HEK293 (cell line): ENCODE measurements at regions not wholly inside any gene's neighbourhood (a gene's known extent, or its start where the extent isn't known, plus 50 kb on each side); places are given as distances from the start of the nearest gene placed in this dataset.

Experiments
- KLF8 ChIP-seq: fragments of 450-650 bp; formaldehyde crosslinking; IDR thresholded peaks from 2 replicates; pipeline ENCODE4 v1.5.1; 2016; ENCODE audit warnings: missing biosample characterization, missing genetic modification characterization
- REPIN1 ChIP-seq: fragments of 450-650 bp; formaldehyde crosslinking; IDR thresholded peaks from 2 replicates; pipeline ENCODE4 v1.5.1; 2017; ENCODE audit warnings: missing biosample characterization, missing genetic modification characterization, low read depth
- ZNF138 ChIP-seq: fragments of 450-650 bp; formaldehyde crosslinking; IDR thresholded peaks from 2 replicates; pipeline ENCODE4 v1.5.1; 2016; ENCODE audit warnings: missing biosample characterization, missing genetic modification characterization, borderline replicate concordance
- ZNF140 ChIP-seq: fragments of 450-650 bp; formaldehyde crosslinking; IDR thresholded peaks from 2 replicates; pipeline ENCODE4 v1.5.1; 2016; ENCODE audit warnings: missing biosample characterization, missing genetic modification characterization
- ZNF146 ChIP-seq: fragments of 450-650 bp; formaldehyde crosslinking; IDR thresholded peaks from 2 replicates; pipeline ENCODE4 v1.5.1; 2016; ENCODE audit warnings: missing biosample characterization, missing genetic modification characterization
- ZNF23 ChIP-seq: fragments of 450-650 bp; formaldehyde crosslinking; IDR thresholded peaks from 2 replicates; pipeline ENCODE4 v1.5.1; 2016; ENCODE audit warnings: missing biosample characterization, missing genetic modification characterization, borderline replicate concordance
- ZNF274 ChIP-seq, 2 experiments: fragments of 200-500 bp in 1 of 2; fragments of 450-650 bp in 1 of 2; sonication (Bioruptor generic) in 1 of 2; formaldehyde crosslinking in 1 of 2; IDR thresholded peaks; 2 replicates each; pipeline versions ENCODE4 v1.5.1 to v1.6.1; 2014 to 2016; ENCODE audit warnings: borderline replicate concordance in 1 of 2, inconsistent platforms in 1 of 2, low read length in 1 of 2, missing biosample characterization in 1 of 2, missing genetic modification characterization in 1 of 2
- ZNF416 ChIP-seq: fragments of 450-650 bp; formaldehyde crosslinking; IDR thresholded peaks from 2 replicates; pipeline ENCODE4 v1.5.1; 2016; ENCODE audit warnings: missing biosample characterization, missing genetic modification characterization
- ZNF596 ChIP-seq: fragments of 450-650 bp; IDR thresholded peaks from 2 replicates; pipeline ENCODE4 v1.5.0; 2018; ENCODE audit warnings: missing biosample characterization, mild to moderate bottlenecking, missing genetic modification characterization, moderate library complexity
- ZNF621 ChIP-seq: fragments of 450-650 bp; formaldehyde crosslinking; IDR thresholded peaks from 2 replicates; pipeline ENCODE4 v1.5.1; 2017; ENCODE audit warnings: missing biosample characterization, missing genetic modification characterization
- ZNF768 ChIP-seq: fragments of 450-650 bp; formaldehyde crosslinking; IDR thresholded peaks from 2 replicates; pipeline ENCODE4 v1.5.1; 2018; ENCODE audit warnings: missing biosample characterization, mild to moderate bottlenecking, missing genetic modification characterization
- TF ChIP-seq, protein P1 (sequence below): fragments of 450-650 bp; formaldehyde crosslinking; IDR thresholded peaks from 2 replicates; pipeline ENCODE4 v1.5.1; 2016; ENCODE audit warnings: missing biosample characterization, missing genetic modification characterization

DNA sequence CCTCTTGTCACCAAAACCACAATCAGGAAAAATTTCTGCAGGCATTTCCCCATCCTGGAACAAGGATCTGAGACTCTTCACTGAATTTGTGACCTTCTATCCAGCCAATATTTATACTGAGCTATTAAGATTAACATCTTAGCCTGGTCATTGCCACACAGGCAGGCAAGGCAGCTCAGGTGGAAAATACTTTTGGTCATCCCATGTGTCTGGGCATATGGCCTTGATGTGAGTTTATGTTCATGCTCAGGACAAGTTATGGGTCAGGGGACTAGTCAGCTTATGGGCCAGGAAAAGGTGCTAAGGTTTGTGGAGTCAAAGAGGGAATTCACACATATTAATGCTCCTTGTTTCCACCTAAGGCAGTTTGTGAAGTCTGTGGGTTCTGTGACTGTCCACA, 124.3 kb upstream of the TOP3B start:
- TF ChIP-seq ZNF138 (tag by site-specific recombination) = no peak
- TF ChIP-seq ZNF768 (tag by site-specific recombination) = no peak
- TF ChIP-seq ZNF146 = no peak
- TF ChIP-seq ZNF596 (tag by site-specific recombination) = no peak
- no peak for TF ChIP-seq ZNF416 (tag by site-specific recombination)
- TF ChIP-seq ZNF274 (IDR thresholded peaks at IDR 0.05; ENCODE audit: low read length) = no peak
- TF ChIP-seq ZNF274 (tag by site-specific recombination; IDR thresholded peaks at IDR 0.05; ENCODE audit: borderline replicate concordance) = no peak
- no peak for TF ChIP-seq KLF8 (tag by site-specific recombination)
- no peak for TF ChIP-seq ZNF140 (tag by site-specific recombination)
- TF ChIP-seq, protein P1, sequence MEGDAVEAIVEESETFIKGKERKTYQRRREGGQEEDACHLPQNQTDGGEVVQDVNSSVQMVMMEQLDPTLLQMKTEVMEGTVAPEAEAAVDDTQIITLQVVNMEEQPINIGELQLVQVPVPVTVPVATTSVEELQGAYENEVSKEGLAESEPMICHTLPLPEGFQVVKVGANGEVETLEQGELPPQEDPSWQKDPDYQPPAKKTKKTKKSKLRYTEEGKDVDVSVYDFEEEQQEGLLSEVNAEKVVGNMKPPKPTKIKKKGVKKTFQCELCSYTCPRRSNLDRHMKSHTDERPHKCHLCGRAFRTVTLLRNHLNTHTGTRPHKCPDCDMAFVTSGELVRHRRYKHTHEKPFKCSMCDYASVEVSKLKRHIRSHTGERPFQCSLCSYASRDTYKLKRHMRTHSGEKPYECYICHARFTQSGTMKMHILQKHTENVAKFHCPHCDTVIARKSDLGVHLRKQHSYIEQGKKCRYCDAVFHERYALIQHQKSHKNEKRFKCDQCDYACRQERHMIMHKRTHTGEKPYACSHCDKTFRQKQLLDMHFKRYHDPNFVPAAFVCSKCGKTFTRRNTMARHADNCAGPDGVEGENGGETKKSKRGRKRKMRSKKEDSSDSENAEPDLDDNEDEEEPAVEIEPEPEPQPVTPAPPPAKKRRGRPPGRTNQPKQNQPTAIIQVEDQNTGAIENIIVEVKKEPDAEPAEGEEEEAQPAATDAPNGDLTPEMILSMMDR (tag by site-specific recombination) = no peak
- no peak for TF ChIP-seq ZNF621 (tag by site-specific recombination)
- no peak for TF ChIP-seq ZNF23 (tag by site-specific recombination)
- TF ChIP-seq REPIN1 (tag by site-specific recombination) = no peak
